LNCAP (cell line): ENCODE measurements at regions not wholly inside any gene's neighbourhood (a gene's known extent, or its start where the extent isn't known, plus 50 kb on each side); places are given as distances from the start of the nearest gene placed in this dataset.

Source experiments
- CTCF ChIP-seq: fragments of 450-650 bp; IDR thresholded peaks from 2 replicates; pipeline ENCODE4 v1.5.1; 2017; ENCODE audit warnings: mild to moderate bottlenecking

GRCh38 chr11:121914508-121915059 lies 201.4 kb downstream of the BLID start:
- no peak for TF ChIP-seq CTCF

- TF ChIP-seq CTCF, result no peak
Measured at GRCh38 chr11:121909596-121909995, 206.4 kb downstream of the BLID start.

GRCh38 chr11:121907379-121907778 lies 208.6 kb downstream of the BLID start:
- no peak for TF ChIP-seq CTCF

- no peak for TF ChIP-seq CTCF
Measured at GRCh38 chr11:121904148-121904547, 211.9 kb downstream of the BLID start.

- TF ChIP-seq CTCF, result no peak
Measured at GRCh38 chr11:121901886-121902285, 214.1 kb downstream of the BLID start.

GRCh38 chr11:121899520-121899919 lies 216.5 kb downstream of the BLID start:
- TF ChIP-seq CTCF, result no peak

GRCh38 chr11:121898903-121899302 lies 217.1 kb downstream of the BLID start:
- no peak for TF ChIP-seq CTCF

- no peak for TF ChIP-seq CTCF
Measured at GRCh38 chr11:121895919-121896318, 220.1 kb downstream of the BLID start.
